ENCODE measurements at regions not wholly inside any gene's neighbourhood (a gene's known extent, or its start where the extent isn't known, plus 50 kb on each side); places are given as distances from the start of the nearest gene placed in this dataset.

DNA sequence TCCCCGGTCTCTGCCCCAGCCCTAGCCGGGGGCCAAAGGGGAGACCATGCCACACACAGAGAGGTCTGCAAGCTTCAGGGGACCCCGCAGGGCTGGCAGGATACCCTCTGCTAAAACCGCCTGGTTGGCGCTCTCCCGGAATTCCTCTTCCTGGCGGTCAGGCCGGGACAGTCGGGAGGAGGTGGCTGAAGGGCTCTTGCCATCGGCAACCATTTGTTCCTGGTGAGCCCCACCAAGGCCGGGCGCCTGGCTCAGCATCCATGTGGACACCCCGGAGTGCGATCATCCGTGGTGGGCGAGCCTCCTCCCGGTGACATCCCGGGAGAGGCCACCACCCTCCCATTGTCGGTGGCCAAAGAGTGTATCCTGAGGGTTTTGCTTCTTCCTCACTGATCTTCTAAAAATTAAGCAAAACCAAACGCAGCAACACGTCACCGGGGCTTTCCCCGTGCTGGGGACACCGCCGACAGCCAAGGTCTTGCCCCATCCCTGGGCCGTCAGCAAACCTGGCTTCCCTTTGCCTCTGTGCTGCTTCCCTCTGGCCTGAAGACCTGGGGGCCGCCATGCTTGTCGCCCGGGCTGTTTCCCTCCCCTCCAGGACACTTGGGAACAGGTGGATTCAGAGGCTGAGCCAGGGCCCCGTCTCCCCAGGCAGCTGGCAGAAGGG is 59.1 kb upstream of the TTC34 start:
- Histone ChIP-seq H3K36me3 (ENCODE audit: control insufficient read depth, insufficient read depth, low read length) (no peaks in the 10 kb centered on the region), H3K27me3 (ENCODE audit: control insufficient read depth, insufficient read depth, low read length) (peaks cover 16% of the 10 kb centered on the region), H3K4me3 (ENCODE audit: low read depth, low read length) (no peak overlapping the region)
- TF ChIP-seq, protein P1, sequence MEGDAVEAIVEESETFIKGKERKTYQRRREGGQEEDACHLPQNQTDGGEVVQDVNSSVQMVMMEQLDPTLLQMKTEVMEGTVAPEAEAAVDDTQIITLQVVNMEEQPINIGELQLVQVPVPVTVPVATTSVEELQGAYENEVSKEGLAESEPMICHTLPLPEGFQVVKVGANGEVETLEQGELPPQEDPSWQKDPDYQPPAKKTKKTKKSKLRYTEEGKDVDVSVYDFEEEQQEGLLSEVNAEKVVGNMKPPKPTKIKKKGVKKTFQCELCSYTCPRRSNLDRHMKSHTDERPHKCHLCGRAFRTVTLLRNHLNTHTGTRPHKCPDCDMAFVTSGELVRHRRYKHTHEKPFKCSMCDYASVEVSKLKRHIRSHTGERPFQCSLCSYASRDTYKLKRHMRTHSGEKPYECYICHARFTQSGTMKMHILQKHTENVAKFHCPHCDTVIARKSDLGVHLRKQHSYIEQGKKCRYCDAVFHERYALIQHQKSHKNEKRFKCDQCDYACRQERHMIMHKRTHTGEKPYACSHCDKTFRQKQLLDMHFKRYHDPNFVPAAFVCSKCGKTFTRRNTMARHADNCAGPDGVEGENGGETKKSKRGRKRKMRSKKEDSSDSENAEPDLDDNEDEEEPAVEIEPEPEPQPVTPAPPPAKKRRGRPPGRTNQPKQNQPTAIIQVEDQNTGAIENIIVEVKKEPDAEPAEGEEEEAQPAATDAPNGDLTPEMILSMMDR (IDR thresholded peaks at IDR 0.05; ENCODE audit: insufficient read depth, low read length, poor library complexity, severe bottlenecking) = no peak
- no peak for DNase-seq (ENCODE audit: low read depth)

DNA sequence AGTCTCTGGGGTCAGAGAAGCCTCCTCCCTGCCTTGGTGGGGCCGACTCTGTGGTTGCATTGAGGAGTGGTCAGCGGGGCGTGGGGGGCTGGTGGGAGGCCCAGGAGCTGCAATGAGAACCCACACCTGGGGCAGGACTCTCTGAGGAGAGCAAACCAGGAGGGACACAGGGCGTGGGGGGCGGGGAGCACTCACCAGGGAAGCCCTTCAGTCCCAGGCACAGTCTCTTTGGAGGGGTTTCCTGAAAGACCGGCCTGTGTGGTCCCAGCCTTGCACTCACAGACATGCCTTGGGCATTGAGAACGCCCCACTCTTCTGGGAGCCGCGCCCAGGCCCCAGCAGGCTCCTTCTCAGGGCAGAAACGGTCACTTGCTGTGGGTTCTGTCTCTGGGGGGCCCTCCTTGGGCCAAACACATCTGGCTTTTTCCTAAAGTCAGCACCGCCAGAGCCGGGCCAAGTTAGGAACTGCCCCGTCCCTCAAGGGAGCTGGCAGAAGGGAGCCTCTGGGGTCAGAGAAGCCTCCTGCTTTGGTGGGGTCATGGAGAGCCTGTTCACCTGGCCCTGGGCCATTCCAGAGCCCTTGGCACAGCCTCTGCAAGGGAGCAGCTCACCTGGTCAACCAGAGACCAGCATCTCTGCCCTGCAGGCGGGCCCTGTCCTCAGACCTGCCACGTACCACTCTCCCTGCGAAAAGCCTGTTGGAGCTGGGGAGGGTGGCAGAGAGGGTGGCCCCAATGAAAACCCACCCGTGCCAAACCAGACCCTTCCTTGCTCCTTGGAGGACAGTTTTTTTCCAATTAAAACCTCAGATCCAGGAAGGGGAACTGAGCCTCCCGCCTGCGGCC is 59.9 kb upstream of the TTC34 start:
- Histone ChIP-seq H3K27me3 (ENCODE audit: control insufficient read depth, insufficient read depth, low read length) (peaks cover 9% of the 10 kb centered on the region), H3K36me3 (ENCODE audit: control insufficient read depth, insufficient read depth, low read length) (no peaks in the 10 kb centered on the region), H3K4me3 (ENCODE audit: low read depth, low read length) (no peak overlapping the region)
- no peak for DNase-seq (ENCODE audit: low read depth)
- TF ChIP-seq, protein P1 (IDR thresholded peaks at IDR 0.05; ENCODE audit: insufficient read depth, low read length, poor library complexity, severe bottlenecking) = no peak

DNA sequence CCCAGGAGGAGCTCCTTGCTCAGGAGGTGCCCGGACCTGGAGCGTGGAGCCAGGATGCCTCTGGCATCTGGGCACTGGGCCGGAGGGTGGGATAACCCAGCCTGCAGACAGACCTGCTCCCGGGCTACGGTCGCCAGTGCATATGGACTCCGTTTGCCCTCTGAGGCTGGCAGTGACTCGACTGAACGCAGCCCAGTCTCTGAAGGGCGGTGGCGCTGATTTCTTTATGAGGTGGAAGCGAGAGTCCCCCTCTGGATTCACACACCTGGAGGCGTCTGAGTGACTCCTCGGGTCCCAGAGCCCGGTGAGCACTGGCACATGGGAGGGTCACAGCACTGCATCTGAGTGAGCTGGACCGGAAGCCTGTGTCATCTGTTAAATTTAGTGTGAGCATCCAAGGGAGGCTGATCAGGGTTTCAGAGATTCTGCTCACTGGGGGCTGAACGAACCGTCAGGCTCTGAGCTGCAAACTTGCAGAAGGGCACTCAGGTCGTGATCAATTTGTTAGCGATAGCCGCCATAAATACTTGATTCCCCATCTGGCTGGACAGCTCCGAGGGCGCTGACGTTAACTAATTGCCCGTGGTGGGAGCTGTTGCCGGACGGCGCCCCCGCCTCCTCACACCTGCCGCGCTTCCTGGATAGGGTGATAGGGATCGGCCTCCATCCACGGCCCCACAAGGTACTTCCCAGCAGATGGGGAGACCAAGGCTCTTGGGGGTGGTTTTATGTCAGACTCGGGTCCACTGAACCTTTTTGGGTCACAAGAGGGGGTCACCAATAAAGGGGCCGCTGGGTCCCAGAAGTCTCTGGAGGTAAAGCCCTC is 60.7 kb upstream of the TTC34 start:
- H3K4me3 ChIP-seq (ENCODE audit: low read depth, low read length) = no peak overlapping the region
- H3K27me3 ChIP-seq (ENCODE audit: control insufficient read depth, insufficient read depth, low read length) = peaks cover 5% of the 10 kb centered on the region
- TF ChIP-seq, protein P1 (IDR thresholded peaks at IDR 0.05; ENCODE audit: insufficient read depth, low read length, poor library complexity, severe bottlenecking) = no peak
- no peak for DNase-seq (ENCODE audit: low read depth)
- H3K36me3 ChIP-seq (ENCODE audit: control insufficient read depth, insufficient read depth, low read length) = no peaks in the 10 kb centered on the region

DNA sequence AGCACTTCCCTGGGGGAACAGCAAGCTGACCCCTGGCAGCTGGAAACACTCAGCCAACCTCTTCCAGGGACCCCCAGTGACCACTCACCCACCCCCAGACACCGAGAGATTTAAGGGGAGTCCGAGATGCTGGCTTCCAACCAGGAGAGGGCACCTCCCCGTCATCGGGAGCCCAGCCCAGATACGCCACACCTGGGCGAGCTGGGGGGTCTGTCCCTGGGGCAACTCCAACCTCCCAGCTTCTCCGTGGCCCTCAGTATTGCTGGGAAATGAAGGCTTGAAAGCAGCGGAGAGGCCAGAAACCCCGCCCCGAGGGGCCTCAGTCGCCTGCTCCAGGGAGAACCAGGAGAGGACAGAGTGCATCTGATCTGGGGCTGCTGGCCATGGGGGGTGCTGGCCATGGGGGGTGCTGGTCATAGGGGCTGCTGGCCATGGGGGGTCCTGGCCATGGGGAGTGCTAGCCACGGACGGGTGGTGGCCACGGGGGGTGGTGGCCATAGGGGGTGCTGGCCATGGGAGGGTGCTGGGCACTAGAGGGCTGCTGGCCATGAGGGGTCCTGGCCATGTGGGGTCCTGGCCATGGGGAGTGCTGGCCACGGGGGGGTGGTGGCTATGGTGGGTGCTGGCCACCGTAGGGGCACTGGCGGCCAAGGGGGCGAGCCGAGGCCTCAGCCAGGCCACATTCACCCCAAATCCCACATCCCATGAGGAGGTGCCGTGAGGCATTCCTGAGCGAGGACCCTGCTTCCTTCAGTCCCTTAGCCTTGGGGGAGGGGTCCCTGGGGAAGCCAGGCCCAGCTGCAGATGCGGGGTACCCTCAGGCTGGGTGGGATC is 61.5 kb upstream of the TTC34 start:
- no peaks in the 10 kb centered on the region for H3K36me3 ChIP-seq (ENCODE audit: control insufficient read depth, insufficient read depth, low read length)
- H3K4me3 ChIP-seq (ENCODE audit: low read depth, low read length) = no peak overlapping the region
- peaks cover 5% of the 10 kb centered on the region for H3K27me3 ChIP-seq (ENCODE audit: control insufficient read depth, insufficient read depth, low read length)
- TF ChIP-seq, protein P1 (IDR thresholded peaks at IDR 0.05; ENCODE audit: insufficient read depth, low read length, poor library complexity, severe bottlenecking) = no peak
- no peak for DNase-seq (ENCODE audit: low read depth)

DNA sequence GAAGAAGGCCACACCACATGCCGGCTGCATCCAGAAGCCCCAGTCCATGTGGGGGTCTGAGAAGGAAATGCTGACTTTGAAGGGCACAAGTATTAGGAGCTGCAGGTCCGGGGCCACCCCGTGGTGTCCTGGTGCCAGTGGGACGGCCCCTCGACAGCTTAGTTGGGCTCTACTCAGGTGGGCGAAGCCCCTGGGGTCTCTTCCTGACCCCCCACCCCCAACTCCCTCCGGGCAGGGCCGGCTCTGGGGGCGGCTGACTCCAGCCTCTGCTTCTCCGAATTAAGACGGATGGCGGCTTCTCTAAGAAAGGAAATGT is 62.1 kb upstream of the TTC34 start:
- H3K27me3 ChIP-seq (ENCODE audit: control insufficient read depth, insufficient read depth, low read length) = peaks cover 5% of the 10 kb centered on the region
- TF ChIP-seq, protein P1 (IDR thresholded peaks at IDR 0.05; ENCODE audit: insufficient read depth, low read length, poor library complexity, severe bottlenecking) = no peak
- H3K36me3 ChIP-seq (ENCODE audit: control insufficient read depth, insufficient read depth, low read length) = no peaks in the 10 kb centered on the region
- no peak for DNase-seq (ENCODE audit: low read depth)
- no peak overlapping the region for H3K4me3 ChIP-seq (ENCODE audit: low read depth, low read length)

All from kidney epithelial cell (primary cell).